Fibroblast of skin of left biceps (primary cell): ENCODE measurements at regions not wholly inside any gene's neighbourhood (a gene's known extent, or its start where the extent isn't known, plus 50 kb on each side); places are given as distances from the start of the nearest gene placed in this dataset.
A peak's percentile ranks its signal among the peaks of the same experiment; 100 is the strongest.
"Not testable (repeated sequence)": the region's sequence is repeated elsewhere in the genome, so short reads cannot be mapped to it uniquely, and the experiment has no call there.

Source experiments
- DNase-seq, 2 experiments: peaks; one replicate each; pipeline ENCODE4 v3.0.0-alpha.2; 2013; ENCODE audit warnings: low read depth in 2 of 2

DNA sequence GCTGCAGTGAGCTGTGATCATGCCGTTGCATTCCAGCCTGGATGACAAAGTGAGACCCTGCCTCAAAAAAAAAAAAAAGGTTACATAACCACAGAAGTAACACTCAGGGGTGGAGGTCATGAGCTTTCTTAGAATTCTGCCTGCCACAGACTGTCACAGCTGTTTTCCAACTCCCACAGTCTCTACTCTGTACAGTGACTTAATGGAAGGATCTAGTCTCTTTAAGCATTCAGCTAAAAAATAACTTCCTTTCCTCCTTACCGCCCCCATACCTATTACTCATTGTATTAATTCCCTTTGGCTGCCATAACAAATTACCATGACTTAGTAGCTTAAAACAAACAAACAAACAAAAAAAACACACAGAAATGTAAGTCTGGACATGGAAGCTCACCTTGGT lies 99.6 kb upstream of the UBE2E1 start:
- DNase-seq = no peak

DNA sequence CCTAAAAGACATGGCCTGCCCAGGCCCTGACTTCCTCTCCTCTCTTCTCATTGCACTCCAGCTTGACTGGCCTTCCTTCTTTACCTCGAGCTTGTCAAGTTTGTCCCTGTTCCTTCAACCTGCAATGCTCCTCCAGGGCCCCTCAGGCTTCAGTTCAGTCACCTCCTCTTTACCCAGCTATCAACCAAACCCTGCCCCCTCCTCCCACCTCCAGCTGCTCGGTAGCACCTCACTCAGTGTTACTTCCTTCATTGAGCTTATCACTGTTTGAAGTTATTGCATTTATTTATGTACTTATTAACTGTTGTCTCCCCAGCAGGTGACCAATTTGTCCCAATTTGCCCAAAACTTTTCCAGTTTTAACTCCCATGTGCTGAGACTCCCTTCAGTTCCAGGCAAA lies 95.8 kb upstream of the UBE2E1 start:
- DNase-seq = no peak

DNA sequence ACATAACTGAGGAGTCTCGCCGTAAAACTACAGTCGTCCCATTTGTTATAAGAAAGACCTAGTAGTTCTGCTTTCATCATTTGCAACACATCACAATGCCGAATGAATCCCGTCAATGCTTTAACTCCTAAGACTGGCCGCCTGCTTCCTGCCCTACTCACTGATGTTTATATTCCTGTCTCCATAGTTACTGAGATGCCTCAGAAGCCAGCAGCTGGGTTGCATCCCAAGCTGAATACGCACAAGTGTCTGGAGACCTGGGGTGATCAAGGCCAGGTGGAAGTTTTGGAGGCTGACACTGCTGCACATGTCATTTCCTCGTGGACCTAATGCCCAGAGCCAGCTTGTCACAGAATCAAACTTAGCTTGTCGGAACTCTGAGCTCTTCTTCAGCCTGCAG lies 95.2 kb upstream of the UBE2E1 start:
- DNase-seq = peak; percentile 54 to 62

DNA sequence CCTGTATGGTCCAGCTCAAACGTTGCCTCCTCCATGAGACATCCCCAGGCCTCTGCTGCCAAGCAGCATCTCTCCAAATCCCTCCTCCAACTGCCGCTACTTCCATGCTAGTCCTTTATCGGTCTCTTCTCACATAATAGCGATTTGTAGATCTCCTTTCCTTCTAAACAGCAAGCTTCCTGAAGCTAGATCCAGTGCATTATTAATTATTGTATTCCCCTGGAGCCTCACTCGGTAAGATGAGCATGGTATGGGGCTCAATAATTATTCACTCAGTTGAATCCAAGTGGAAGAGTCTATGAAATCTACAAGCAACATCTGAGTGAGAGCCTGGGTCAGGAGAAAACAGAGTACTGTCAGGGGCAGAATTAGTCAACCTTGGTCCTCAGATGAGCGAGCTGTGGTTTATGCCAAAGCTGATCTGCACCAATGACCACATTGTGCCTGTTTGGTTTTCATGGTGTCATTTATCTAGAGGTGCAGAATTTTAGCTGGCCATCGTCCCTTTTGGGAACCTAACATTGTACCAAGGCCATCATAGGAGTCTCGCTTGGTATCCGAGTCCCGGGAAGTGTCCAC lies 93.8 kb upstream of the UBE2E1 start:
- DNase-seq = no peak

DNA sequence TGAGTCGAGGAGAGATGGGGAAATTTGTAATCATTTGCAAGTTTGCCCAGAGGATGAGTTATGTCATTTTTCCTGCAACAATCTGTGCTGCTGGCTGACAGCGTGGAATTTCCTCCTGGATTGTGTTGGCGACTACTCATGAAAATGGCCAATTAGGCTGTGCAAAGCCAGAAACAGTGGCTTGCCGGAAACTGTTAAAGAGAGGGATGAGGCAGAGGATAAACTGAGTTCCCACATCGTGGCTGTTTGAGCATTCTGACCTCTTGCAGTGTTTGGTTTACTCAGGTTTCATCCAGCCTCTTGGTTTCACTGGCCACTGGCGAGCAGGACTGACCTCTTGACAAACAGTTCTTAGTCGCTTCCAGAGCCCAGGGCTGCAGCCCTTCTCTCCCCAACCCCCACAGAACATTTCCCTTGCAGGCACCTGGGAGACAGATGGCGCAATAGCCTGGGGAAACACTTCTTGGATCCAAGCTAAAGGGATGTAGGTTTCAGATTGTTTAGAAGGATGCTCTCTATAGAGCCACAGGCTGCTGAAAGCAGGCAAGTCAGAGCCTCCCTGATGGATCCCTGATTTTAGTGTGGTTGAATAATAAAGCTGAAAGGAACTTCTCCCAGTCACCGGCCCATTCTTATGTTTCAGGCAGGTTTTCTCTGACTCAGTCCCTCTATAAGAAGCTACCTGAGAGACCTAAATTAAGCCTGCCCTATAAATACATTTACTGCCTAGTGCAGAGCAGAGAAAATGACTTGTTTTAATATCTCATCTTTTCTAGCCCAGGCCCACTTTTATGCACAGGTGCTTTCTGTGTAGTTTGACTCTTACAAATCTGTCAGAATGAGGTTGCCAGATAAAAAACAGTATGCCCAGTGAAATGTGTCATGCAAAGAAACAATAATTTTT lies 92.8 kb upstream of the UBE2E1 start:
- peak; percentile 82 for DNase-seq

DNA sequence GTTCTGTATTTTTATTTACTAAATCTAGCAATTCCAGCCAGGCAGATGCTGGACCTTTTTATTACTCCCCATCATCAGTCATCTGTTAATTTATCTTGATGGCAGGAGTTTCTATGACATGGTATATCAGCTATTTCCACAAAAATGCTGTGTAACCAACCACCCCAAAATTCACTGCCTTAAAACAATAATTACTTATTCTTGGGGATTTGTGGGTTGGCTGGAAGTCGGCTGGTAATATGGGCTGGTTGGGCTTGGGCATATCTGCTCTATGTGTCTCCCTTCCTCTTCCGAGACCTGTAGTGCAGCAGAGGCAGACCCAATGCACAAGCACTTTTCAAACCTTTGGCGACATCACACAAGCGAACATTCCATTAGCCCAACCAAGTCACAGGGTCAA lies 92.1 kb upstream of the UBE2E1 start:
- peak in 1 of 2 experiments; percentile 49 for DNase-seq

DNA sequence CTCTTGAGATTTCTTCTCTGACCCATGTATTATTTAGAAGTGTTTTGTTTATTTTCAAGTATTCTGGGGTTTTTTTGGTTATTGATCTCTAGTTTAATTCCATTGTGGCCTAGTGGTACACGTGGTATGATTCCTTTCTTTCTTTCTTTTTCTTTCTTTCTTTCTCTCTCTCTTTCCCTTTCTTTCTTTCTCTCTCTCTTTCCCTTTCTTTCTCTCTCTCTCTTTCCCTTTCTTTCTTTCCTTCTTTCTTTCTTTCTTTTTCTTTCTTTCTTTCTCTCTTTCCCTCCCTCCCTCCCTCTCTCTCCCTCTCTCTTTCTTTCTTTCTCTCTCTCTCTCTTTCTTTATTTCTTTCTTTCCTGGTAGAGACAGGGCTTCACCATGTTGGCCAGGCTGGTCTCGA lies 85.7 kb upstream of the UBE2E1 start:
- DNase-seq = no peak

DNA sequence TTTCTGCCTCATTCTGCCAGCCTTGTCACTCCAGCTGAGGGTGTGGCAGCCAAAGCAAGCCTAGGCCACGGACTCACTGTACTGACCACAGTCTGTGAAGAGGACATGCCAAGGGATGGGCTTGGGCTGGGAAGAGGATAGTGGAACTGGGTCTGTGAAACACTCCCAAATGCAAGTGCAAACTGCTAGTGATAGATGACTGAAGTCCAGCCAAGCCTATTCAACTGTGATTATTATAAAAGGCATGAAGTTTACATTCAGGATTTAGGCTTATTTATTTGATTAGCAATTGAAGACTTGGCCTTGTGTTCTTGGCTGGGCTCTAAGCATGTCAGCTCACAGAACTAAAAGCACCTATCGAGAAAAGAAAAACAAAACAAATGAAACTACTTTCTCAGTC lies 84.9 kb upstream of the UBE2E1 start:
- no peak for DNase-seq

DNA sequence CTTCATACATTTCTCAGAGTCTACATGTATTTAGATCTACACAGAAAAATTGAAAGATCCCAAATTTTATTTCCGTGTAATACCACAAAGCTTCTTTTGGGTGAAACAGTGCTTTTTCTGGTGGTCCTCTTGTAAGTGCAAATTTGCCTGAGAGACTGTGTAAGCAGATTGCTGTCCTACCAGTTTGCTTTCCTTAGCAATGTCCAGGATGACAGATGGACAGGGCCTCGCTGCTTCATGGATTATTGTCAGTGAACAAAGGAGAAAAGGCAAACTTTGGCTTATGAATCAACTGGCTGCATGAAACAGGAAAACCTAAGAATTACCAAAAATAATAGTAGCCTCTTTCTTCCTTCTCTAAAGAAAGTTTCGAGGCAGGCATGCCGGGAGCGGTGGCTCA lies 82.6 kb upstream of the UBE2E1 start:
- DNase-seq = no peak

DNA sequence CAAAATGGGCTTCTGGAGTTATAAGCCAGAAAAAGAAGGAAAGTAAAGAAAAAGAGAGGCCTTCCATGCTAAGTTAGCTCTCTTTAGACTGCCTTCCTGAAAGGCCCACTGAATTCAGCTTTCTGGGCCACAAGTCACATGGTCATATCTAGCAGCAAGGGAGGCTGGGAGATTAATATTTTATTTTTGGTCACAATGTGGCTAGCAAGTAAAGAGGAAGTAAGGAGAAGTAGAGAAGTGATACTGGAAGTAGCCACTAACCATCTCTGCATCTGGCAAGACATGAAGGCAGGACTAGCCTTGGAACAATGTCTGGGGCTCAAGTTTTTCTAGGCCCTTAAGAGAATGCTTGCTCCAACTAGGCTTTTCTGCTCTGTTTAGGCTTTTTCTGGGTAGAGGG lies 81.8 kb upstream of the UBE2E1 start:
- DNase-seq = no peak

DNA sequence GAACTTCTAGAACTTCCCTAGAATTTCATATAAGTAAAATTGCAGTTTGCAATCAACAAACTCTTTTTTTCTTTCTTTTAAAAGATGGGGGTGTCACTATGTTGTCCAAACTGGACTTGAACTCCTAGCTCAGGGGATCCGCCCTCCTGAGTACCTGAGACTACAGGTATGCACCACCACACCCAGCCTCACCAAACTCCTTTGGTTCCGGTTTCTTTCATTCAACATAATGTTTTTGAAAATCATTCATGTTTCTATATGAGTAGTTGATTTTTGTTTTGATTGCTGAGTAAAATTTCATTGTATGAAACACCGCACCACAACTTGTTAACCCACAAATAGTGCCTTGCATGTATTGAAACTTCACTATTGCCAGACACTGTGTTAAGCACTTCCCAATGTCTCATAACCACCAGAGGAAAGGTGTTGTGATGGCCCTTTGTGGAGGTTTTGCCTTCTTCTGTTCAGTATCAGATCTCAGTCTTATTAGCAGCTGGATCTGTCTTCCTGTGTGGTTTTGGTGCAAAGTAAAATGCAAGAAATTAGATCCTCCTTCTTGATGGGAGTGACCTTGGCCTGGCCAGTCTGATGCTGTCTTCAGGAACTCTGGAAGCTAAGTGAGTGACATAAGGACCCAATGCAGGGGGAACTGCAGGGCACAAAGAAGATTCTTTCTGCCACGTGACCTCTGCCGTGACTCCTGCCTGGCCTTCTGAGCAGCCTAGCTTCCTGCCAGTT lies 78.8 kb upstream of the UBE2E1 start:
- DNase-seq = no peak

DNA sequence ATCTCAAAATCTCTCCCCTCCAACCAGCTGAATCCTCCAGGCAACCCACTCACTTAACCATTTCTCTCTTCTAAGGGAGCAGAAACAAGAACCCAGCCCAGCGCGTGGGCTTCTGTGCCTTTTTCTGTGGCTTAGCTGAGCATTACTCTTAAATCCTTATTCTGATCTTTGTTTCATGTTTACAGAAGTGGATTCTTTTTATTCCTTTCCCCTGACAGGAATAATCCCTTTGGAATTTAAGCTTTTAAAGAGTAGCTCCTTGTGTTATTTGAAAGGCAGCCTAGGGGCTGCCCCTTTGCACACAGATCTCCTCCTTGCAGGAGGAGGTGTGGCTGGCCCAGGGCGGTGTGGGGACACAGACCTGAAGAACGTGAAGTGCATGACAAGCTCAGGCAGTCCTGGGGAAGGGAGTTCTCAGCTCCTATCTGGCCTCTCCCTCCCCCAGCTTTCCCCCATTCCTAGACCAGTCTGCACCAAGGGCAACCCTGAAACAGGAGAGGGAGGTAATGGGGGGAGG lies 77.1 kb upstream of the UBE2E1 start:
- DNase-seq = no peak

DNA sequence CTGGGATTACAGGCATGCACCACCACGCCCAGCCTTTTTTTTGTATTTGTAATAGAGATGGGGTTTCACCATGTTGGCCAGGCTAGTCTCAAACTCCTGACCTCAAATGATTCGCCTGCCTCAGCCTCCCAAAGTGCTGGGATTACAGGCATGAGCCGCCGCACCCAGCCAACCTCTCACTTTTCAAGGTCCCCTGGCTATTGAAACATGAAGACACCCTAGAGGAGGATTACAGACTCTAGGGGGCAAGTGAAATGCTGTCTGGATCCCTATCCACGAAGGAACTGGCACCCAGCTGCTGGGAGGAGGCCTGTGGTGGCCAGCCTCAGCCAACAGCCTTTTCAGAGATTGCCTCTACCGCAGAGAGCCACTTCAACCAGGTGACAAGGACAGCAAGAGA lies 76.4 kb upstream of the UBE2E1 start:
- not testable (repeated sequence) for DNase-seq

DNA sequence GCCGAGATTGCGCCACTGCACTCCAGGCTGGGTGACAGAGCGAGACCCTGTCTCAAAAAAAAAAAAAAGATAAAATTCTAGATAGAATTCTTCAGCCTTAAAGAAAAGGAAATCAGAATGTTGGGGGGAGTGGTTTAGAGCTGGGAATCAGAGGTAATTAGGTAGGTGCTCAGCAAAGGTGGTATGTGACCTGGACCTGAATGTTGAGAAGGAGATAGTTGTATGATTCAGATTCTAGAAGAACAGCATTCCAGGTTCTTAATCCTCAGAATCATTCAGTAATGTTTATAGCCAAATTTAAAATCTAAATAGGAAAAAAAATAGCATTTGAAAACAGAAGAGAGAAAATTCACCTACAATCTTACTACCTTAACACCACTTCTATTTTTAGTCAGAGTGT lies 71.3 kb upstream of the UBE2E1 start:
- DNase-seq = no peak

DNA sequence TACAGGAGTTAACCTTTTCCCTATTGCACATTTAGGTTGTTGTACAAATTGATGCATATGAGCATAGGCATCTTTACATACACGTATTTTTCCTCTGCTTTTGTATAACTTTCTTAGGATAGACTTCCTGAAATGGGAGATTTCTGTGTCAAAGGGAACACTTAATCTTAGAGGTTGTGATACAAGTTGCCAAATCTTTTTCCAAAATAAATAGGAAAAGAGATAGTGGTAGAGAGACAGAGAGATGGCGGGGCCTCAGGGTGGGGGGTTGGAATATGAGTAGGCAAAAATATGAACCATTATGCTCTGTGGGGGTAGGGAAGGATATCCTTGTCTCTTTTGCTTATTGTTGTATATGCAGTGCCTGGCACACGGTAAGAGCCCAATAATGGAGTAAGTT lies 70.7 kb upstream of the UBE2E1 start:
- DNase-seq = no peak

DNA sequence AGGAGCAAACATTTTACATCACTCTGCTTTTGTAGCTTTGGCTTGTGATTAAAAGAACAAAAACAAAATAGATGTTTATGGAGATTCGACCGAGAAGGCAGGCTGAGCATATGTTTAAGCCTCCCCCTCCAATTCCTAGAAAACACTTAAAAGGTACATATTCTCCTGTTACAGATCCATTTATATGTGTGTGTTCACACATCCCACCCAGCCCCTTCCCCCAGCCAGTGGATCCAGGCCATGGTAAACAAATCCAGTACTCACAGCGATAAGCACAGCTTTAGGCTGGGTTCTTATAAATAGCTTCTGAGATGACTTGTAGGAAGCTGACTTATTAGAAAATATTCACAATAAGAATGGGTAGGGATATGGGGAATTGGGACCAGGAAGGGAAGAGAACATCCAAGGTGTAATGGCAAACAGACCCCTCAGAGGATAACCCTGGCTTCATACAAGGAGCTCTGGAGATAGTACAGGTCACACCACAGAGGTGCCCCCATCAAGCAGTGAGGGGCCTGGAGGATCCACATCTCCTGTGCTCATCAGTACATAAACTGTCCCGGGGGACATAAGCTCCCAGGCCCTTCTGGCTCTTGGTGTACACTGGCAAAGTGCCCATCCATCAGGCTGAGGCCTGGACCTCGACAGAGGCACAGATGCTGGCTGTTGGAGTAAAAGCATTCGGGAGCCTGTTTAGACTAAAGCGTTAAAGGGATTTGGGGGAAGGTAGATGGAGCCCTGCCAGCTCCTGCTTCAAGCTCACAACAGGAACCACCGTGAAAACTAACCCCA lies 70.0 kb upstream of the UBE2E1 start:
- DNase-seq = no peak

DNA sequence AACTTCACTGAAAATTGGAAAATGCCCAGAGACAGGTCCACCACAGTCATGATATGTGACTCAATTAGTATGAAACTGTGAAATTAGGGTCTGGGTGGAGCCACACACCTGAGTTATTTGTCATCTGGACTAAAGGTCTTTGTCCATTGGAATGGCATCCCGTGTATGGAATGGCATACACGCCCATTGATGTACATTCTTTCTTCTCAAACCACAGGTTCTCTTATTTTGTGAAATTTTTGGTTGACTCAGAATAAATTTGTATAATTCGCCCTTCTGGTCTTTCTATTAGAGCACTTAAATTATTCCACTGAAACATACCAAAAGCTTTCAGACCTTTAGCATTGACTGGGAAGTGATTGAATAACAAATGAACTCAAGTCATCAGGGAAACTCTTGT lies 66.8 kb upstream of the UBE2E1 start:
- no peak for DNase-seq

DNA sequence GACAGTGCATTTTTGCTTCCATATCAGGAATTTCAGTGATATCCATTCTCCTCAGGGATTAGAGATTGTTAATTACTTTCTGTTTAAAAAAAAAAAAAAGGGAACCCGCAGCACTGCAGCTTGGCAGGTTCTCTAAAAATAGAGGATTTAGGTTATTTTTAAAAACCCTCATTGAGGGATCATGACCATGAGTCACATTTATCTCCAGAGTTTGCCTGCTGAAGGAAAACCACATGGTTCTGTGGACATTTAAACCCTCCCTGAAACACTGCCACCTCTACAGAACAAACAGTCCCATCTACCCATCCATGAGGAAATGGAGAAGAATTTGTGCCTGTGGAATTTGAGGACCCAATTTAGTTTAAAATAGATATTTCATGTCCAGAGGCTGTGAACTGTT lies 66.2 kb upstream of the UBE2E1 start:
- no peak for DNase-seq

DNA sequence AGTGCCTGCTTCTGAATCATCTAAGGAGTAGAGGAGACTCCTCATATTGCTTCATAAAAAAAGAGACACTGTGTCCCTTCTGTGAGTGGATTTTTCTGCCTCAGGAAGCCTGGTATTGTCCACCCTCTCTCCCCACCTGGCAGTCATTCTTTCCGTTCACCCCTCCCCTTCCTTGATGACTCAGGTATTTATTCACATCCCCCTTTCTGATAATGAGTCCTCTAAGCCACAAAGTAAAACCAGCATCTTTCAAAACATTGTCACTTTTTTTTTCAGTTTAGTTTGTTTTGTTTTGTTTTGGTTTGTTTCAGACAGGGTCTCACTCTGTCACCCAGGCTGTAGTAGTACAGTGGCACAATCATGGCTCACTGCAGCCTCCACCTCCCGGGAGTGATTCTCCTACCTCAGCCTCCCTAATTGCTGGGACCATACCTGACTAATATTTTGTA lies 65.2 kb upstream of the UBE2E1 start:
- DNase-seq = no peak

DNA sequence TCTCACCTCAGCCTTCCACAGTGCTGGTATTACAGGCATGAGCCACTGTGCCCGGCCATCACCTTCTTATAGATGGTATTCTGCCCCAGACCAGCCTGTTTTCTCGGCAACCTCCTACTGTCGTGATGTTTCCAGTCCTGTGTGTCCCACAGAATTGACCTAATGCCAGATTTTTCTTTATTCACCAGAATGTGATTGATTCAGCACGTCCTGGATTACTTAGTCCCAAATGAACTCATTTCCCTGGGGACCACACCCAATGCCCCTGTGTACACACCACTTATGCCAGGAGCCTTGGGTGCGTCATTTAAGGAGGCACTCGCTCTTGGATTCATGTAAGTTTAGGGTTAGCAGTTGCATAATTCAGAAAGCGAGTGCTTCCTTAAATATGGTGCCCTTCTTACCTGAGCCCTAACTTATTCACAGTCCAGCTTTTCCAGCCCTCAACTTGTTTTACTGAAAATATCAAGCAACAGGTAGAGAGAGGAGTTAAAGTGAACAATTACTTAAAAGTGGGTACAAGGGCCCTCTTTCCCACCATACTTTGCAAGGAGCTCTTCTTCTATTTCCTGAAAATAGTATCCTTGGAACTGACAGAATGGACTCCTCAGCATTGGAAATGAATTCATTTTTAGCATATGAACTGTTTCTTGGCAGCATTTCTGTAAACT lies 64.6 kb upstream of the UBE2E1 start:
- no peak for DNase-seq

DNA sequence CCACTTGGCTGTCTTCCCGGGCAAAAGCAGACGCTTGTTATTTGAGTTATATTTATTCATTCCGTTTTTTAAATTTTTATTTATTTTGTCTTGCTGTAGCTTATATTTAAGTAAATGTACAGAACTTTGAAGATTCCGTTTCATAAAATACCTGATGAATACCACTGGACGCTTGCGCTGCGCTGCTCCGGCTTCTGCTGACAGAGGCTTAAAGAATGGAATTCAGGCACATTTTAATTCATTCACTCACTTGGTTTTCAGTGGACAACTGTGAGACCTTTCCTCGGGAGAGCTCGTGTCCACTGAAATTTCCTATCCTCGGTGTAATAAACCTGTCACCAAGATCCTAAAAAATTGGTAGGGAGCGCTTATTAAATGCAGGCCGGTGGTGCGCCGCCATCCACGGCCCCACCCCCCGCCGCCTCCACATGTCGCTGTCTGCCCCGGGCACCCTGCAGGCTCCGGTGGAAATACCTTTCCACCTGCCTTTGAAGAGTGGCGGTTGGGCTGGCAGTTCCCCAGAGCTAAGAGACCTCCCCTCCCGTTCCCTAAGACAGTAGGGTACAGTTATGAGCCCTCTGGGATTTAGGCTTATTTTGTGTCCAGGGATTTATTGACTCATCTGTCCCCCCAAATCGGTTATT lies 62.5 kb upstream of the UBE2E1 start:
- DNase-seq = no peak
